NB4 (cell line): ENCODE measurements at regions not wholly inside any gene's neighbourhood (a gene's known extent, or its start where the extent isn't known, plus 50 kb on each side); places are given as distances from the start of the nearest gene placed in this dataset.

Source experiments
- POLR2A ChIP-seq: IDR thresholded peaks from 2 replicates; pipeline ENCODE4 v1.6.1; 2011; ENCODE audit warnings: mild to moderate bottlenecking; ENCODE audit not compliant: insufficient read length; ENCODE audit errors: extremely low read depth
- TF ChIP-seq, protein P1 (sequence below): IDR thresholded peaks from one replicate; pipeline ENCODE4 v1.5.1; 2012; ENCODE audit warnings: low read depth, low read length
- TF ChIP-seq, protein P2 (sequence below): IDR thresholded peaks from 2 replicates; pipeline ENCODE4 v1.6.1; 2011; ENCODE audit warnings: low read depth, low read length

GRCh38 chr6:9494864-9495263, 920.0 kb downstream of the TFAP2A start:
- no peak for TF ChIP-seq POLR2A
- TF ChIP-seq, protein P1, sequence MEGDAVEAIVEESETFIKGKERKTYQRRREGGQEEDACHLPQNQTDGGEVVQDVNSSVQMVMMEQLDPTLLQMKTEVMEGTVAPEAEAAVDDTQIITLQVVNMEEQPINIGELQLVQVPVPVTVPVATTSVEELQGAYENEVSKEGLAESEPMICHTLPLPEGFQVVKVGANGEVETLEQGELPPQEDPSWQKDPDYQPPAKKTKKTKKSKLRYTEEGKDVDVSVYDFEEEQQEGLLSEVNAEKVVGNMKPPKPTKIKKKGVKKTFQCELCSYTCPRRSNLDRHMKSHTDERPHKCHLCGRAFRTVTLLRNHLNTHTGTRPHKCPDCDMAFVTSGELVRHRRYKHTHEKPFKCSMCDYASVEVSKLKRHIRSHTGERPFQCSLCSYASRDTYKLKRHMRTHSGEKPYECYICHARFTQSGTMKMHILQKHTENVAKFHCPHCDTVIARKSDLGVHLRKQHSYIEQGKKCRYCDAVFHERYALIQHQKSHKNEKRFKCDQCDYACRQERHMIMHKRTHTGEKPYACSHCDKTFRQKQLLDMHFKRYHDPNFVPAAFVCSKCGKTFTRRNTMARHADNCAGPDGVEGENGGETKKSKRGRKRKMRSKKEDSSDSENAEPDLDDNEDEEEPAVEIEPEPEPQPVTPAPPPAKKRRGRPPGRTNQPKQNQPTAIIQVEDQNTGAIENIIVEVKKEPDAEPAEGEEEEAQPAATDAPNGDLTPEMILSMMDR: no peak
- TF ChIP-seq, protein P2, sequence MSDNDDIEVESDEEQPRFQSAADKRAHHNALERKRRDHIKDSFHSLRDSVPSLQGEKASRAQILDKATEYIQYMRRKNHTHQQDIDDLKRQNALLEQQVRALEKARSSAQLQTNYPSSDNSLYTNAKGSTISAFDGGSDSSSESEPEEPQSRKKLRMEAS: no peak
